HG03565 (cell line): ENCODE measurements at regions not wholly inside any gene's neighbourhood (a gene's known extent, or its start where the extent isn't known, plus 50 kb on each side); places are given as distances from the start of the nearest gene placed in this dataset.

Source experiments
- ATAC-seq: cut with Tn5 transposase; IDR thresholded peaks from one replicate; pipeline ENCODE4 v1.9.1; 2021; ENCODE audit warnings: mild to moderate bottlenecking, moderate library complexity; ENCODE audit not compliant: unreplicated experiment

GRCh38 chr5:117286813-117287212, 712.2 kb upstream of the SEMA6A start:
- no peak for ATAC-seq

DNA sequence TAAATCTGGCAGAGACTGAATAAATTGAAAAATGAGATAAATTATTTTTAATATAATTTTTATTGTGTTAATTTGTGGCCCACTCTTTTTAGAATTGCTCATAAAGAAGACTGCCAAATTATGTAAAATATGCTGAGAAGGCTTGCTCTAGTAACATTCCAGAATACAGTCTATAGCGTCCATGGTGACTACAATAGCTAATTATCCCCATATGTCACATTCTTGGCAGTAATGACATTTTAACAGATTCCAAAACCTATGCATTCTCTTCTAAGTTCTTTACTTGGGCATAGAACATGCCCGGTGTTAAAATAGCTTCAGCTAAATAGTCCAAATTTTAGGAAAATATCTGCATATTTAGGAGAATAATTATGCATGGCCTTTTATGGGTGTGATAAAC, 697.0 kb upstream of the SEMA6A start:
- ATAC-seq = no peak

DNA sequence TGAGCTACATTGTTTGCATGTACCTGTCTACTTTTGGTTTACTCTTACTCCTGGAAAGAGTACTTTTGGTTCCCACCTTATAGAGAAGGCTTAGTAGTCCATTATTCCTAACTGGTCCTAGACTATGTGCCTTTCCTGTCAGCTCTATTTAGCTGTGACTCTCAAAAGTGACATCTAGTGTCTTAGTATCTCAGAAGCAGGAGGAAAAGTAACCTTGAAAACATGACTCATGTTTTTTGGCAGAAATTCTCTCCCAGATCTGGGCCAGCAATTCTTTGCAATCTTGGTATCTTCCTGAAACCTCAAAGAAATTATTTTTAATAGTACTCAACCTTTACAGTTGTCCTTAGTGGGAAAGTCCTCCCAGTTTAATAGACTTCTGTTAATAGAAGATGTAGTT, 691.7 kb upstream of the SEMA6A start:
- ATAC-seq = no peak

DNA sequence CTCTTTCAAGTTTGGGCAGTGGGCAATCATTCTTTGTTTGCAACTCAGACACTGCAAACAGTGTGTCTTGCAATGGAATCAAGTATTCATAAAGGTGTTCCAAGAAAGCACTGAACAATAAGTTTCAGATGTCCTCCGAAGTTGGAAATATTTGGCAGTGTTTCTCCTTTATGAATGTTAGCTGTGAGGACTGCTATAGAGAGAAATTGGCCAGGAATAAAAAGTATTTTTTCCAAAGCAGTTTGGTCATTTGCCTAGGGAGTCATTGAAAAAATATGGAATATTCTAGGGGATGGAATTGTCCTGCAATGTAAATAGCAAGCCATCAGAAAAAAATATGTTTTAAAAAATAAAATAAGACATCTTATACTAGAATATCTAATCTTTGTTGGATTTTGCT, 688.6 kb upstream of the SEMA6A start:
- no peak for ATAC-seq

DNA sequence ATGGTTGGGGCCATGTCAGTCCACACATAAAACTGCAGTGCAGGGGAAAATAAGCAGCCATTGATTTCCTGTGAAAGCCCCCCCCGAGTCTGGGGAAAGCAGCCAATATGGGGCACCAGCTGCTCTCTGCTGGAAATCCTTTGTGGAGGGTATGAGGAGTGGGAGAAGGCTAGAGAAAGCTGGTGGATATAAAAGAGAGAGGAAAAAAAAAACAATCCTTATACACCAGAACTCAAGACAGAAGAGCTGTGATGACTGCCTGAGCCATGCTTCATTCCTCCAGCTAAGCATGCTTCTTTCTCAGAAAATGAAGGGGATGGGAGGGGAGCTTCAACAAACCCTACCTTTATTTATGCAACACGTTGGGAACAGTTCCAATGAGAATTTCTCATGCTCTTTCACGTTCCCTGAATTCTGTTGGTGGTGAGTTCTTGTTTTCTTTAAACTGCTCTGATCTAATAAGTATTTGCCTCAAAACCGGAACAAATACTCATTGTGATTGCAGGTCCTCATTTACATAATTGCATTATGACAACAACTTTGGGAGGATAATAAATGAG, 688.0 kb upstream of the SEMA6A start:
- no peak for ATAC-seq

DNA sequence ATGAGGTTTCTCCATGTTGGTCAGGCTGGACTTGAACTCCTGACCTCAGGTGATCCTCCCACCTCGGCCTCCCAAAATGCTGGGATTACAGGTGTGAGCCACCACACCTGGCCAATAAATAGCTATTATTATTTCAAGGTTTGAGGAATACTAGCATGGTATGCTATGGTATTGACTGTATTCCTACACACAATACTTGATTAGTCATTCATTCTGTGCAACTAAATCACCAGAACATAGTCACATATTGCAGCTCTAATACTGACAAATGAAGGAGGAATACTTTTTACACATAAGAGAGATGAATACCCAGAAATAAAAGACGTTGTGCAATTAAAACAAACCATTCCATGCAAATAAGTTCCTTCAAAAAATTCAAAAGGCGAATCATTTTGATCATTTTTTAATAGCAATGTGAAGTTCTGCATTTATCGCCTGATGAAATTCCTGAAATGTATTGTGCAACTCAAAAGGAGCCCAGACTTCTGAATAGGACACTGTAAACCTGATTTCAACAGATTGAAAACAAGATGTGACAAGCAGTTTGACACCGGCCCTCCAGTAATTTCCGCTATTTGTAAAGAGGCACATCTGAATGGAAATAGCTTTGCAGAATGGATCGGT, 687.4 kb upstream of the SEMA6A start:
- ATAC-seq = no peak

GRCh38 chr5:117255211-117256027, 680.8 kb upstream of the SEMA6A start:
- no peak for ATAC-seq

DNA sequence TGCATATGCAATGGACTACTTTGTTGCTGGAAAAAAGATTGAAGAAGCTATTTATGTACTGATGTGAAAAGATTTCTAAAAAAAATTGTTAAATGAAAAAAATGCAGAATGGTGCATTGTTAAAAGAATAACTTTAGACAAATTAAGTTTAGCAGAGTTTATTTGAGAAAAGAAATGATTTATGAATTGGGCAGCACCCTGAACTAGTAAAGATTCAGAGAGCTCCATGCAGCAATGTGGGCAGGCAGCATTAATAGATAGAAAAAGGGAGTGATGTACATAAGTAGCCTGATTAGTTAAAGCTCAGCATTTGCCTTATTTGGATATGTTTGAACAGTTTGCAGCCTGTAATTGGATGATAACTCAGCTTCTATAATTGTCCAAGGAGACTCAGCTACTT, 677.9 kb upstream of the SEMA6A start:
- ATAC-seq = no peak

DNA sequence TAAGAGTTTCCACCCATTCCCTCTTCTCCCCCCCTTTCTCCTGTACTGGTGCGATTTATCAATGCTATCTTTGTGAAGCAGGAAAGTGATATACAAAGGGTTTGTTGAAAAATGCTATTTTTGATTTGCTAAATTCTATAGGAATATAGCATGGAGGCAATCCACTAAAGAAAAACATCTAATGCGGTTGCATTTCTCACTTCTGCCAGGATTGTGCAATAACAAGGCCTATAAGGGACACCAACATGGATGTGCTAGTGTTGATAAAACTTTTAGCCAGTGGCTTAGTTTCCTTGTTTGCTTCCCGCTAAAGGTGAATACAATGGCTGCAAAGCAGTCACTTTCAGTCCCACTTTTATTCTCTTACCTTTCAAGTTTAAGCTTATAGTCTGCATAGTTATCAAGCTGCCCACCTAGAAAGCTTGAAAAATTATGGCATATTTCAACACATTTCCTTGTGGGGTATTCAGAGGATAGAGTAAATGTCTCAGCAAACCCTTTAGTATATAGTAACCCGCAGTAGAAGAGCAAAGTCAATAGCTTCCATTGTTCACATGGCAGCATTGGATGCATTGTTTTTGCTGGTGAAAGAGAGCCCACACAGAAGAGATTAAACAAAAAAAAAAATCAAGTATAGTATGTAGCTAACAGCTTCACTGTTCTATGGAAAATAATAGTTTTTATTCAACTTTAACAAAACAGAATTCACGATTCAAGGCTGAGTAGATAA, 674.6 kb upstream of the SEMA6A start:
- ATAC-seq = no peak

GRCh38 chr5:117246424-117246823, 671.8 kb upstream of the SEMA6A start:
- ATAC-seq = no peak

- peak; percentile 40 for ATAC-seq
Measured at GRCh38 chr5:117245130-117245529, 670.5 kb upstream of the SEMA6A start.

GRCh38 chr5:117242028-117242427, 667.4 kb upstream of the SEMA6A start:
- ATAC-seq = peak; percentile 60

GRCh38 chr5:117236941-117237340, 662.3 kb upstream of the SEMA6A start:
- no peak for ATAC-seq

DNA sequence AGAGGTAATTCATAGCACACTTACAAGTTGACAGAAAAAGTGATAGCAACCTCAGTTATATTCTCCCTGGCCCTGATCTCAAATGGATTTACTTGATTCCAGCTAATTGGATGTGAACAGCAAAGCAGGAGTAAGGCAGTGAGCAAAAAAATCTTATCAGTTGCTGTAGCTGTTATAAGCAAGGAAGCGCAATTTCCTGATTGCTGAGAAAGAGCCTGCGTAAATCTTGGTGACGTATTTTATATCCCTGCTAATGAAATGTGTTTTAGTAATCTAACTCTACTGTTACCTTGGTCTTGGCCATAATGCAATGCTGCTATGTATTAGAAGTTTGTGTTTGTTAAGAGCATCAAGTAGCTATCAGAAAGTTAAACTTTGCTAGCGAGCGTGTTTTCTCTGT, 661.2 kb upstream of the SEMA6A start:
- no peak for ATAC-seq

- no peak for ATAC-seq
Measured at GRCh38 chr5:117230375-117230774, 655.8 kb upstream of the SEMA6A start.

- ATAC-seq = no peak
Measured at GRCh38 chr5:117220730-117221129, 646.1 kb upstream of the SEMA6A start.

GRCh38 chr5:117218789-117219188, 644.2 kb upstream of the SEMA6A start:
- no peak for ATAC-seq

- ATAC-seq = no peak
Measured at GRCh38 chr5:117212866-117213265, 638.2 kb upstream of the SEMA6A start.

DNA sequence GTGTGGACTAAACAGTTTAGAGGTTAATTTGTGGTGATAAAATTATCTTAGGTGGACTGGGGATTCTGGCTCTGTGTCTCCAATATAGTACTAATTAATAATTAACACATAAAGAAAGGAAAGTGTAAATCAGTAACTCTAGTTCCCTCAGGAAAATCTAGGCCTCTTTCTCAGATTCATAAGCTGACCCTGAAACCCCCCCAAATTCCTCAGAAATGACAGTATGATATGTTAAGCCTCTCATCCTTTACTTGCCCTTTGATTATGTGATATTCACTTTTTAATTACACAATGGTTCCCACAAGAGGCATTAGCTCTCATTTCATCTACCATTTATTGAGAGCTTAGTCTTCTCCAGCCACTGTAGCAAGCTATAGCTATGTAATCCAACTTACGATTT, 636.2 kb upstream of the SEMA6A start:
- ATAC-seq = no peak

- no peak for ATAC-seq
Measured at GRCh38 chr5:117209479-117209878, 634.9 kb upstream of the SEMA6A start.

GRCh38 chr5:117207088-117207668, 632.6 kb upstream of the SEMA6A start:
- no peak for ATAC-seq
